Panc1 (cell line): ENCODE measurements at regions not wholly inside any gene's neighbourhood (a gene's known extent, or its start where the extent isn't known, plus 50 kb on each side); places are given as distances from the start of the nearest gene placed in this dataset.

Source experiments
- ATAC-seq: fragments of 200-7000 bp; cut with Tn5 transposase; 2 replicates; pipeline ENCODE4 v1.9.1; 2020; ENCODE audit warnings: mild to moderate bottlenecking, moderate library complexity
- BruUV-seq: library from RNA; stranded (reverse); fragments of 400-500 nt; replicated peaks from 2 replicates; lab custom pipeline; 2021; lab: Mats Ljungman, UMichigan
- CTCF ChIA-PET: fragments of 300-600 bp; sonication (Branson Sonifier 250); formaldehyde crosslinking; loops from one replicate; lab custom pipeline; 2022; ENCODE audit warnings: antibody characterized with exemption; lab: Charles Lee
- POLR2A ChIA-PET: fragments of 300-600 bp; sonication (Branson Sonifier 250); formaldehyde crosslinking; loops from one replicate; lab custom pipeline; 2022; ENCODE audit warnings: antibody characterized with exemption; lab: Charles Lee
- DNase-seq: peaks from one replicate; pipeline ENCODE4 v3.0.0-alpha.2; 2010; ENCODE audit warnings: low read depth, low spot score
- H3K27ac ChIP-seq: 2 replicates; pipeline ENCODE4 v1.5.1; 2011; ENCODE audit warnings: mild to moderate bottlenecking, low read length, inconsistent platforms
- H3K27me3 ChIP-seq: fragments of 200-500 bp; sonication (Bioruptor generic); 2 replicates; pipeline ENCODE4 v1.6.0; 2014; ENCODE audit warnings: low read length, inconsistent platforms; ENCODE audit not compliant: control insufficient read depth, insufficient read depth
- H3K36me3 ChIP-seq: fragments of 200-500 bp; sonication (Bioruptor generic); 2 replicates; pipeline ENCODE4 v1.5.1; 2014; ENCODE audit warnings: inconsistent platforms, mild to moderate bottlenecking, low read length, moderate library complexity; ENCODE audit not compliant: control insufficient read depth, insufficient read depth
- H3K4me1 ChIP-seq: 2 replicates; pipeline ENCODE4 v1.5.1; 2011; ENCODE audit warnings: inconsistent platforms, mild to moderate bottlenecking, low read length, moderate library complexity; ENCODE audit not compliant: control insufficient read depth, insufficient read depth
- H3K4me3 ChIP-seq, 2 experiments: 2 replicates each; pipeline ENCODE4 v1.5.1; 2011 to 2012; ENCODE audit warnings: low read depth in 2 of 2, low read length in 2 of 2, mild to moderate bottlenecking in 2 of 2, inconsistent platforms in 1 of 2, moderate library complexity in 1 of 2
- H3K9me3 ChIP-seq: fragments of 200-500 bp; sonication (Bioruptor generic); 2 replicates; pipeline ENCODE4 v1.5.1; 2014; ENCODE audit warnings: low read depth, mild to moderate bottlenecking, inconsistent platforms, low read length, moderate library complexity; ENCODE audit not compliant: control insufficient read depth, insufficient read depth
- CTCF ChIP-seq: fragments of 450-650 bp; IDR thresholded peaks from 2 replicates; pipeline ENCODE4 v1.5.1; 2017; ENCODE audit warnings: mild to moderate bottlenecking
- POLR2AphosphoS5 ChIP-seq: IDR thresholded peaks from 2 replicates; pipeline ENCODE4 v1.6.1; 2012; ENCODE audit warnings: mild to moderate bottlenecking, low read depth, low read length, moderate library complexity
- SIN3A ChIP-seq: IDR thresholded peaks from 2 replicates; pipeline ENCODE4 v1.6.1; 2012; ENCODE audit warnings: low read depth, mild to moderate bottlenecking, low read length, moderate library complexity, borderline replicate concordance; ENCODE audit not compliant: insufficient read depth
- TCF7L2 ChIP-seq: IDR thresholded peaks from 2 replicates; pipeline ENCODE4 v1.6.1; 2011; ENCODE audit warnings: mild to moderate bottlenecking, low read depth, low read length, inconsistent platforms
- in situ Hi-C: cut with HindIII; loops from 2 replicates; pipeline ENCODE4 v1.10.0; 2016; ENCODE audit warnings: low sequenced_read_pairs, low pct_unique_long_range_greater_than_20kb
- intact Hi-C: fragments of 100-400 bp; cut with micrococcal nuclease; formaldehyde crosslinking; loops from one replicate; pipeline ENCODE4 v1.10.0; 2022; ENCODE audit not compliant: unreplicated experiment
- TF ChIP-seq, protein P1 (sequence below), 2 experiments: IDR thresholded peaks; 2 replicates each; pipeline ENCODE4 v1.6.1; 2011 to 2012; ENCODE audit warnings: low read depth in 2 of 2, control low read depth in 1 of 2, low read length in 1 of 2, mild to moderate bottlenecking in 1 of 2, moderate library complexity in 1 of 2; ENCODE audit not compliant: insufficient read depth in 1 of 2

GRCh38 chr2:239484571-239485355 is 83.9 kb upstream of the HDAC4 start:
- H3K4me1 ChIP-seq = no peaks in the 10 kb centered on the region
- H3K36me3 ChIP-seq = no peaks in the 10 kb centered on the region
- ChIA-PET CTCF (no interaction called here), POLR2A (no interaction called here)
- in situ Hi-C loops (no loop called here), intact Hi-C loops (no loop called here)
- TF ChIP-seq CTCF (no peak), SIN3A (no peak), TCF7L2 (no peak), POLR2AphosphoS5 (no peak)
- TF ChIP-seq, protein P1, sequence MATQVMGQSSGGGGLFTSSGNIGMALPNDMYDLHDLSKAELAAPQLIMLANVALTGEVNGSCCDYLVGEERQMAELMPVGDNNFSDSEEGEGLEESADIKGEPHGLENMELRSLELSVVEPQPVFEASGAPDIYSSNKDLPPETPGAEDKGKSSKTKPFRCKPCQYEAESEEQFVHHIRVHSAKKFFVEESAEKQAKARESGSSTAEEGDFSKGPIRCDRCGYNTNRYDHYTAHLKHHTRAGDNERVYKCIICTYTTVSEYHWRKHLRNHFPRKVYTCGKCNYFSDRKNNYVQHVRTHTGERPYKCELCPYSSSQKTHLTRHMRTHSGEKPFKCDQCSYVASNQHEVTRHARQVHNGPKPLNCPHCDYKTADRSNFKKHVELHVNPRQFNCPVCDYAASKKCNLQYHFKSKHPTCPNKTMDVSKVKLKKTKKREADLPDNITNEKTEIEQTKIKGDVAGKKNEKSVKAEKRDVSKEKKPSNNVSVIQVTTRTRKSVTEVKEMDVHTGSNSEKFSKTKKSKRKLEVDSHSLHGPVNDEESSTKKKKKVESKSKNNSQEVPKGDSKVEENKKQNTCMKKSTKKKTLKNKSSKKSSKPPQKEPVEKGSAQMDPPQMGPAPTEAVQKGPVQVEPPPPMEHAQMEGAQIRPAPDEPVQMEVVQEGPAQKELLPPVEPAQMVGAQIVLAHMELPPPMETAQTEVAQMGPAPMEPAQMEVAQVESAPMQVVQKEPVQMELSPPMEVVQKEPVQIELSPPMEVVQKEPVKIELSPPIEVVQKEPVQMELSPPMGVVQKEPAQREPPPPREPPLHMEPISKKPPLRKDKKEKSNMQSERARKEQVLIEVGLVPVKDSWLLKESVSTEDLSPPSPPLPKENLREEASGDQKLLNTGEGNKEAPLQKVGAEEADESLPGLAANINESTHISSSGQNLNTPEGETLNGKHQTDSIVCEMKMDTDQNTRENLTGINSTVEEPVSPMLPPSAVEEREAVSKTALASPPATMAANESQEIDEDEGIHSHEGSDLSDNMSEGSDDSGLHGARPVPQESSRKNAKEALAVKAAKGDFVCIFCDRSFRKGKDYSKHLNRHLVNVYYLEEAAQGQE (IDR thresholded peaks at IDR 0.05; ENCODE audit: insufficient read depth in 1 of 2, low read depth in 2 of 2, low read length in 1 of 2) = no peak
- no peak for ATAC-seq
- H3K27me3 ChIP-seq = peaks cover 5% of the 10 kb centered on the region; the same call in 1 of the 2 replicates
- BruUV-seq = no TSS peak
- H3K4me3 ChIP-seq = no peak overlapping the region
- no peak for DNase-seq
- H3K27ac ChIP-seq = no peak overlapping the region
- H3K9me3 ChIP-seq = no peaks in the 10 kb centered on the region

- BruUV-seq = no TSS peak
- CTCF ChIA-PET = no interaction called here
Measured at GRCh38 chr2:239482778-239483712, 82.2 kb upstream of the HDAC4 start.

More at GRCh38 chr2:239482778-239483712, 82.2 kb upstream of the HDAC4 start:
- in situ Hi-C loops = no loop called here
- Histone ChIP-seq H3K36me3 (no peaks in the 10 kb centered on the region), H3K27ac (no peak overlapping the region), H3K4me3 (no peak overlapping the region), H3K27me3 (no peaks in the 10 kb centered on the region), H3K9me3 (no peaks in the 10 kb centered on the region), H3K4me1 (no peaks in the 10 kb centered on the region)
- intact Hi-C loops = no loop called here
- ATAC-seq (no peak), DNase-seq (no peak)
- no peak for TF ChIP-seq SIN3A
- no peak for TF ChIP-seq POLR2AphosphoS5
- TF ChIP-seq TCF7L2 = no peak
- no peak for TF ChIP-seq CTCF
- TF ChIP-seq, protein P1 (IDR thresholded peaks at IDR 0.05; ENCODE audit: insufficient read depth in 1 of 2, low read depth in 2 of 2, low read length in 1 of 2) = no peak
- POLR2A ChIA-PET = no interaction called here
